WTC11 (cell line): ENCODE measurements at regions not wholly inside any gene's neighbourhood (a gene's known extent, or its start where the extent isn't known, plus 50 kb on each side); places are given as distances from the start of the nearest gene placed in this dataset.

Experiments used
- ATAC-seq: fragments of 200-7000 bp; cut with Tn5 transposase; 2 replicates; pipeline ENCODE4 v1.10.0; 2021; ENCODE audit warnings: mild to moderate bottlenecking, moderate library complexity
- CTCF ChIA-PET: fragments of 300-600 bp; sonication (Branson Sonifier 250); formaldehyde crosslinking; loops from one replicate; lab custom pipeline; 2021; ENCODE audit warnings: antibody characterized with exemption; lab: Charles Lee
- POLR2A ChIA-PET: fragments of 350-600 bp; sonication (Branson Sonifier 250); formaldehyde crosslinking; loops from one replicate; lab custom pipeline; 2021; ENCODE audit warnings: antibody characterized with exemption; lab: Charles Lee
- DNase-seq: peaks from one replicate; pipeline ENCODE4 v3.0.0; 2021; ENCODE audit warnings: low spot score
- H3K27ac Mint-ChIP-seq: 2 replicates; pipeline ENCODE4 v1.8.0; 2021; ENCODE audit warnings: mixed read lengths
- H3K27me3 Mint-ChIP-seq: 2 replicates; pipeline ENCODE4 v1.8.0; 2021; ENCODE audit warnings: low read depth, mild to moderate bottlenecking, moderate library complexity, mixed read lengths
- H3K36me3 Mint-ChIP-seq: 2 replicates; pipeline ENCODE4 v1.8.0; 2021; ENCODE audit warnings: mixed read lengths
- H3K4me1 Mint-ChIP-seq: 2 replicates; pipeline ENCODE4 v1.8.0; 2022; ENCODE audit warnings: mixed read lengths
- H3K4me3 Mint-ChIP-seq: 2 replicates; pipeline ENCODE4 v1.8.0; 2021; ENCODE audit warnings: mild to moderate bottlenecking, moderate library complexity, mixed read lengths
- H3K9me3 Mint-ChIP-seq: 2 replicates; pipeline ENCODE4 v1.8.0; 2021; ENCODE audit warnings: mixed read lengths
- ATF1 ChIP-seq: sonication (generic); formaldehyde crosslinking; IDR thresholded peaks from 2 replicates; pipeline ENCODE4 v1.8.1; 2023; ENCODE audit warnings: mild to moderate bottlenecking, moderate library complexity, missing genetic modification reagents
- E2F1 ChIP-seq: sonication (generic); formaldehyde crosslinking; IDR thresholded peaks from 2 replicates; pipeline ENCODE4 v1.8.0; 2022; ENCODE audit warnings: mild to moderate bottlenecking, missing genetic modification reagents
- ERG ChIP-seq: fragments of 250-450 bp; sonication (Bioruptor Pico); IDR thresholded peaks from 2 replicates; pipeline ENCODE4 v1.8.0; 2021; ENCODE audit warnings: mild to moderate bottlenecking
- GRHL2 ChIP-seq: fragments of 250-450 bp; sonication (Bioruptor Pico); IDR thresholded peaks from 2 replicates; pipeline ENCODE4 v1.8.0; 2022; ENCODE audit warnings: mild to moderate bottlenecking, moderate library complexity; ENCODE audit not compliant: insufficient replicate concordance, severe bottlenecking
- KAT7 ChIP-seq: sonication (generic); formaldehyde crosslinking; IDR thresholded peaks from 2 replicates; pipeline ENCODE4 v1.8.1; 2023; ENCODE audit warnings: missing genetic modification reagents, mild to moderate bottlenecking, borderline replicate concordance
- MLX ChIP-seq: sonication (generic); formaldehyde crosslinking; IDR thresholded peaks from 2 replicates; pipeline ENCODE4 v1.8.1; 2023; ENCODE audit warnings: mild to moderate bottlenecking, missing genetic modification reagents, moderate library complexity
- MXD4 ChIP-seq: fragments of 250-450 bp; sonication (Bioruptor Pico); IDR thresholded peaks from 2 replicates; pipeline ENCODE4 v1.8.0; 2021; ENCODE audit warnings: mild to moderate bottlenecking, moderate library complexity, borderline replicate concordance
- NR2C2 ChIP-seq: sonication (generic); formaldehyde crosslinking; IDR thresholded peaks from 2 replicates; pipeline ENCODE4 v1.8.0; 2022; ENCODE audit warnings: mild to moderate bottlenecking, missing genetic modification reagents
- TEAD4 ChIP-seq: sonication (generic); formaldehyde crosslinking; IDR thresholded peaks from 2 replicates; pipeline ENCODE4 v1.8.0; 2022; ENCODE audit warnings: mild to moderate bottlenecking, missing genetic modification reagents
- TP53 ChIP-seq: sonication (generic); formaldehyde crosslinking; IDR thresholded peaks from 2 replicates; pipeline ENCODE4 v1.8.1; 2023; ENCODE audit warnings: mild to moderate bottlenecking, missing genetic modification reagents
- ZBTB21 ChIP-seq: sonication (generic); formaldehyde crosslinking; IDR thresholded peaks from 2 replicates; pipeline ENCODE4 v1.8.1; 2023; ENCODE audit warnings: mild to moderate bottlenecking, missing genetic modification reagents, borderline replicate concordance
- ZNF317 ChIP-seq: sonication (generic); formaldehyde crosslinking; IDR thresholded peaks from 2 replicates; pipeline ENCODE4 v1.8.1; 2023; ENCODE audit warnings: low read depth, mild to moderate bottlenecking, moderate library complexity, missing genetic modification reagents, borderline replicate concordance
- ZNF396 ChIP-seq: fragments of 250-450 bp; sonication (Bioruptor Pico); IDR thresholded peaks from 2 replicates; pipeline ENCODE4 v1.8.0; 2021; ENCODE audit warnings: mild to moderate bottlenecking, moderate library complexity, borderline replicate concordance
- ZNF423 ChIP-seq: fragments of 250-450 bp; sonication (Bioruptor Pico); IDR thresholded peaks from 2 replicates; pipeline ENCODE4 v2.1.2; 2022; ENCODE audit warnings: mild to moderate bottlenecking, moderate library complexity
- ZNF532 ChIP-seq: fragments of 250-450 bp; sonication (Bioruptor Pico); IDR thresholded peaks from 2 replicates; pipeline ENCODE4 v1.9.0; 2021; ENCODE audit warnings: mild to moderate bottlenecking, borderline replicate concordance
- TF ChIP-seq, protein P1 (sequence below): fragments of 250-450 bp; sonication (Bioruptor Pico); conservative IDR thresholded peaks from 2 replicates; pipeline ENCODE4 v1.9.0; 2021; ENCODE audit warnings: mild to moderate bottlenecking
- TF ChIP-seq, protein P2 (sequence below): fragments of 200-600 bp; IDR thresholded peaks from 2 replicates; pipeline ENCODE4 v1.8.0; 2022; ENCODE audit warnings: antibody characterized with exemption
- TF ChIP-seq, protein P3 (sequence below): sonication (generic); formaldehyde crosslinking; IDR thresholded peaks from 2 replicates; pipeline ENCODE4 v1.8.0; 2023; ENCODE audit warnings: missing genetic modification reagents
- TF ChIP-seq, protein P4 (sequence below): sonication (generic); formaldehyde crosslinking; IDR thresholded peaks from 2 replicates; pipeline ENCODE4 v1.8.1; 2022; ENCODE audit warnings: mild to moderate bottlenecking, missing genetic modification reagents, moderate library complexity, borderline replicate concordance

DNA sequence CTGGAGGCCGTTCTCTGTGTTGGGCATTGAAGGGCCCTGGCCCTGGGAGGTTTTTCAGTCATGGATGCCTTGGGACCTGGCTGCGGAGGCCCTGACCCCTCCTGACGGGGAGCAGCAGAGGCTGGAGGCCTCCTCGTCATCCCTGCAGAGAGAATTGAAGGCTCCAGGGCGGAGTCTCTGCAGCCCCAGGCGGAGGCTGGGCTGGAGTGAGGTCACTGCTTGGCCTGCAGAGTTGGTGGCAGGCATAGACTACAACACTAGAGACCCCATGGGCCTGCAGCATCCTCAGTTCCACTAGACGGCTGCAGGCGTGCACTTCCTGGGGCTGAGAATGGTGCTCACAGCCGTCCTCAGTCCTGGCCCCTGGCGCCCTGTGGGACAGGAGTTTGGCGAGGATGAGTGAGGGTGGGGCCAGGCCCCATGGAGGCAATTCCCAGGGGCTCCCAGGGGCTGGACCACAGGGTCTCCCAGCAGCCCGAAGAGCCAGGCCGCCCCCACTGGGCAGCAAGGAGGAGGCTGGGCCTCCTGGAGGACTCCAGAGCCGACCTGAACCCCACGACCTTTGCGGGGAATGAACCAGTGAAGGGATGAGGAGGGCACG lies 1194.9 kb downstream of the BRD1 start (continued):
- TF ChIP-seq, protein P1, sequence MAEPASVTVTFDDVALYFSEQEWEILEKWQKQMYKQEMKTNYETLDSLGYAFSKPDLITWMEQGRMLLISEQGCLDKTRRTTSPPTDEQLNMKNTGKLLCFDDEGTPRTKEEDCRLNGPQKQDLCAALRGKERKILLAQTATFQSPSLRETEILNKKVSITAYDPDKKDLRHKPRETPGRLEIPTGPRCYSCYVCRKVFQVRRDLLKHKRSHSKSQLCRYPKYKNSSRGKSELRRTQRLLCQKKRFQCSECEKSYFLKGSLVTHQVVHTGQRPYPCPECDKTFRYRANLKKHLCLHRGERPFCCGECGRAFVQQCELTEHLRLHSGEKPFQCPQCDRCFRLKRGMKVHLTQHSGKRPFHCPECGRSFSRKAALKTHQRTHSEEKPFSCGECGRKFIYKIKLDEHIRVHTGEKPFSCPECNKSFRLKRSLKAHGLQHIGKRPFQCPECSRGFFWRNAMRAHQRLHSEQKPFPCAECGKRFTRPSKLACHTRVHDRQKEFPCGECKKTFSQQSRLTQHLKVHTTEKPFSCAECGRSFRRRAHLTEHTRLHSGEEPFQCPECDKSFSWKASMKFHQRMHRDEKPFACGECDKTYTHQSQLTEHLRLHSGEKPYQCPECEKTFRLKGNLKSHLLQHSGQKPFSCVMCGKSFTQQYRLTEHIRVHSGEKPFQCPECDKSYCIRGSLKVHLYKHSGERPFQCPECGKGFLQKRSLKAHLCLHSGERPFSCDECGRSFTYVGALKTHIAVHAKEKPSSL (CRISPR knock-in tag): no peak
- no peak for TF ChIP-seq ATF1 (CRISPR knock-in tag)

DNA sequence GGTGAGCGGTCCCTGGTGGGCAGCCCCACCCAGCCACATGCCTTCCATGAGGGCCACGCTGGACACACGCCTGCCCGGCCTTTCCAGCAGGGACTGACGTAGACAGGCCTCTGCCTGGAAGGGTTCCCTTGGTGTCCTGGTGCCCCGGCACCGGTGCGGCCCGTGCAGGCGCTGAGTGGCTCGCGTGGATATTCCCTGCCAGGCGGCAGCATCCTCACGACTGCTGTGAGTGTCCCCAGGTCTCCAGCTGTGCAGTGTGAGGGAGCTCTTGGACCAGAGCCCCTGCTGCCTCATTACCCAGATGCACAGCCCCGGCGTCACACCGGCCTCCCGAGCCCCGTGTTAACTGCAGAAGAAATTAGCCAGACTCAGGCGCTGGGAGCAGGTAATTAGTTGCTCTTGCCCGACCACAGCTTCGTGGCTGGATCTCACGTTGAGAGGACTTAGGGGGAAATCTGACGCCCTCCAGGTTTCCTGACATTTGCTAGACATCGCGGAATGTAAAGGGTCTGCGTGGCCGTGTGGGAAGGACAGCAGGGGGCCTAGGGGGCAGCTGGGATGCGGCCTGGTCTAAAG lies 1196.3 kb downstream of the BRD1 start:
- Mint-ChIP-seq H3K27ac (no peak overlapping the region; the same call in 1 of the 2 replicates), H3K36me3 (no peaks in the 10 kb centered on the region), H3K4me3 (no peak overlapping the region), H3K27me3 (no peaks in the 10 kb centered on the region), H3K4me1 (peaks cover 23% of the 10 kb centered on the region), H3K9me3 (no peaks in the 10 kb centered on the region)
- ATAC-seq (no peak), DNase-seq (no peak)
- CTCF ChIA-PET: no interaction called here
- POLR2A ChIA-PET: no interaction called here
- TF ChIP-seq ZNF317 (no peak), NR2C2 (no peak), KAT7 (CRISPR knock-in tag) (no peak), ZBTB21 (CRISPR knock-in tag) (no peak), ZNF532 (CRISPR knock-in tag) (no peak), TP53 (CRISPR knock-in tag) (no peak), MXD4 (CRISPR knock-in tag) (no peak), GRHL2 (CRISPR knock-in tag) (no peak), ZNF396 (no peak), MLX (no peak)

GRCh38 chr22:48630848-48631247 lies 1196.8 kb downstream of the BRD1 start:
- DNase-seq (no peak), ATAC-seq (no peak)
- Mint-ChIP-seq H3K27me3 (no peaks in the 10 kb centered on the region), H3K4me3 (no peak overlapping the region), H3K9me3 (no peaks in the 10 kb centered on the region), H3K36me3 (no peaks in the 10 kb centered on the region), H3K4me1 (peaks cover 28% of the 10 kb centered on the region), H3K27ac (no peak overlapping the region)
- ChIA-PET POLR2A (interaction anchor here (0.6 kb wide), 1 partner anchor 65 kb away, joined by 3 read pairs; no protein-coding TSS in a partner anchor), CTCF (no interaction called here)
- TF ChIP-seq E2F1 (CRISPR knock-in tag): no peak
- TF ChIP-seq, protein P2, sequence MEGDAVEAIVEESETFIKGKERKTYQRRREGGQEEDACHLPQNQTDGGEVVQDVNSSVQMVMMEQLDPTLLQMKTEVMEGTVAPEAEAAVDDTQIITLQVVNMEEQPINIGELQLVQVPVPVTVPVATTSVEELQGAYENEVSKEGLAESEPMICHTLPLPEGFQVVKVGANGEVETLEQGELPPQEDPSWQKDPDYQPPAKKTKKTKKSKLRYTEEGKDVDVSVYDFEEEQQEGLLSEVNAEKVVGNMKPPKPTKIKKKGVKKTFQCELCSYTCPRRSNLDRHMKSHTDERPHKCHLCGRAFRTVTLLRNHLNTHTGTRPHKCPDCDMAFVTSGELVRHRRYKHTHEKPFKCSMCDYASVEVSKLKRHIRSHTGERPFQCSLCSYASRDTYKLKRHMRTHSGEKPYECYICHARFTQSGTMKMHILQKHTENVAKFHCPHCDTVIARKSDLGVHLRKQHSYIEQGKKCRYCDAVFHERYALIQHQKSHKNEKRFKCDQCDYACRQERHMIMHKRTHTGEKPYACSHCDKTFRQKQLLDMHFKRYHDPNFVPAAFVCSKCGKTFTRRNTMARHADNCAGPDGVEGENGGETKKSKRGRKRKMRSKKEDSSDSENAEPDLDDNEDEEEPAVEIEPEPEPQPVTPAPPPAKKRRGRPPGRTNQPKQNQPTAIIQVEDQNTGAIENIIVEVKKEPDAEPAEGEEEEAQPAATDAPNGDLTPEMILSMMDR: no peak
- TF ChIP-seq TEAD4: no peak
- no peak for TF ChIP-seq ZNF423 (CRISPR knock-in tag)
- TF ChIP-seq ERG (CRISPR knock-in tag): no peak
- TF ChIP-seq, protein P3, sequence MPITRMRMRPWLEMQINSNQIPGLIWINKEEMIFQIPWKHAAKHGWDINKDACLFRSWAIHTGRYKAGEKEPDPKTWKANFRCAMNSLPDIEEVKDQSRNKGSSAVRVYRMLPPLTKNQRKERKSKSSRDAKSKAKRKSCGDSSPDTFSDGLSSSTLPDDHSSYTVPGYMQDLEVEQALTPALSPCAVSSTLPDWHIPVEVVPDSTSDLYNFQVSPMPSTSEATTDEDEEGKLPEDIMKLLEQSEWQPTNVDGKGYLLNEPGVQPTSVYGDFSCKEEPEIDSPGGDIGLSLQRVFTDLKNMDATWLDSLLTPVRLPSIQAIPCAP: no peak
- TF ChIP-seq, protein P4, sequence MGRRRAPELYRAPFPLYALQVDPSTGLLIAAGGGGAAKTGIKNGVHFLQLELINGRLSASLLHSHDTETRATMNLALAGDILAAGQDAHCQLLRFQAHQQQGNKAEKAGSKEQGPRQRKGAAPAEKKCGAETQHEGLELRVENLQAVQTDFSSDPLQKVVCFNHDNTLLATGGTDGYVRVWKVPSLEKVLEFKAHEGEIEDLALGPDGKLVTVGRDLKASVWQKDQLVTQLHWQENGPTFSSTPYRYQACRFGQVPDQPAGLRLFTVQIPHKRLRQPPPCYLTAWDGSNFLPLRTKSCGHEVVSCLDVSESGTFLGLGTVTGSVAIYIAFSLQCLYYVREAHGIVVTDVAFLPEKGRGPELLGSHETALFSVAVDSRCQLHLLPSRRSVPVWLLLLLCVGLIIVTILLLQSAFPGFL: no peak
